Effector memory CD8-positive, alpha-beta T cell (primary cell): ENCODE measurements at regions not wholly inside any gene's neighbourhood (a gene's known extent, or its start where the extent isn't known, plus 50 kb on each side); places are given as distances from the start of the nearest gene placed in this dataset.

Experiments
- ATAC-seq: fragments of 150-1000 bp; cut with Tn5 transposase; replicated peaks from 2 replicates; pipeline ENCODE4 v1.10.0; 2021; ENCODE audit warnings: mild to moderate bottlenecking, moderate library complexity
- DNase-seq, 3 experiments: peaks; one replicate each; pipeline ENCODE4 v3.0.0; 2021
- H3K27ac Mint-ChIP-seq, 2 donors: one replicate each; pipeline ENCODE4 v1.8.0; 2022; ENCODE audit warnings: mild to moderate bottlenecking in 2 of 2, mixed read lengths in 2 of 2, moderate library complexity in 2 of 2
- H3K27me3 Mint-ChIP-seq, 2 donors: one replicate each; pipeline ENCODE4 v1.8.0; 2022; ENCODE audit warnings: mixed read lengths in 2 of 2
- H3K36me3 Mint-ChIP-seq: one replicate; pipeline ENCODE4 v1.8.0; 2022; ENCODE audit warnings: mild to moderate bottlenecking, moderate library complexity, mixed read lengths; ENCODE audit not compliant: insufficient read depth
- H3K4me1 Mint-ChIP-seq, 2 donors: one replicate each; pipeline ENCODE4 v1.8.0; 2022; ENCODE audit warnings: low read depth in 2 of 2, mixed read lengths in 2 of 2
- H3K4me3 Mint-ChIP-seq, 2 donors: one replicate each; pipeline ENCODE4 v1.8.0; 2022; ENCODE audit warnings: mild to moderate bottlenecking in 2 of 2, mixed read lengths in 2 of 2, moderate library complexity in 2 of 2
- H3K9me3 Mint-ChIP-seq, 2 donors: one replicate each; pipeline ENCODE4 v1.8.0; 2022; ENCODE audit warnings: mixed read lengths in 2 of 2

GRCh38 chr2:133652398-133652797 is 84.1 kb upstream of the NCKAP5 start:
- peaks cover 0 to 5% of the 10 kb centered on the region in 2 donors for H3K9me3 Mint-ChIP-seq
- ATAC-seq (no peak), DNase-seq (no peak)
- no peaks in the 10 kb centered on the region for H3K4me1 Mint-ChIP-seq
- H3K27ac Mint-ChIP-seq, result no peak overlapping the region
- H3K4me3 Mint-ChIP-seq, result no peak overlapping the region
- no peaks in the 10 kb centered on the region for H3K27me3 Mint-ChIP-seq
- H3K36me3 Mint-ChIP-seq, result no peaks in the 10 kb centered on the region

- DNase-seq (no peak), ATAC-seq (no peak)
- Mint-ChIP-seq H3K9me3 (peaks cover 0 to 4% of the 10 kb centered on the region in 2 donors), H3K4me1 (no peaks in the 10 kb centered on the region), H3K4me3 (no peak overlapping the region), H3K27me3 (no peaks in the 10 kb centered on the region), H3K36me3 (no peaks in the 10 kb centered on the region), H3K27ac (no peak overlapping the region)
These were observed 84.8 kb upstream of the NCKAP5 start for GRCh38 chr2:133653056-133653455.

- Mint-ChIP-seq H3K36me3 (no peaks in the 10 kb centered on the region), H3K9me3 (peaks cover 0 to 4% of the 10 kb centered on the region in 2 donors), H3K4me1 (no peaks in the 10 kb centered on the region), H3K27me3 (no peaks in the 10 kb centered on the region), H3K27ac (no peak overlapping the region), H3K4me3 (no peak overlapping the region)
- DNase-seq (no peak), ATAC-seq (no peak)
These were observed 86.7 kb upstream of the NCKAP5 start for GRCh38 chr2:133654949-133655348.

GRCh38 chr2:133655610-133656009 is 87.3 kb upstream of the NCKAP5 start:
- DNase-seq, result no peak
- Mint-ChIP-seq H3K27me3 (no peaks in the 10 kb centered on the region), H3K27ac (no peak overlapping the region), H3K4me1 (no peaks in the 10 kb centered on the region), H3K36me3 (no peaks in the 10 kb centered on the region), H3K4me3 (no peak overlapping the region), H3K9me3 (peaks cover 0 to 4% of the 10 kb centered on the region in 2 donors)
- no peak for ATAC-seq

GRCh38 chr2:133657591-133657990 is 89.3 kb upstream of the NCKAP5 start:
- H3K27me3 Mint-ChIP-seq, result no peaks in the 10 kb centered on the region
- H3K9me3 Mint-ChIP-seq, result peaks cover 0 to 2% of the 10 kb centered on the region in 2 donors
- no peaks in the 10 kb centered on the region for H3K4me1 Mint-ChIP-seq
- ATAC-seq (no peak), DNase-seq (no peak)
- no peak overlapping the region for H3K27ac Mint-ChIP-seq
- H3K36me3 Mint-ChIP-seq, result no peaks in the 10 kb centered on the region
- no peak overlapping the region for H3K4me3 Mint-ChIP-seq

- DNase-seq, result no peak
- ATAC-seq, result no peak
- Mint-ChIP-seq H3K27ac (no peak overlapping the region), H3K9me3 (no peaks in the 10 kb centered on the region), H3K27me3 (no peaks in the 10 kb centered on the region), H3K4me1 (no peaks in the 10 kb centered on the region), H3K36me3 (no peaks in the 10 kb centered on the region), H3K4me3 (no peak overlapping the region)
These were observed 90.0 kb upstream of the NCKAP5 start for GRCh38 chr2:133658020-133658903.

- no peaks in the 10 kb centered on the region for H3K36me3 Mint-ChIP-seq
- no peak overlapping the region for H3K27ac Mint-ChIP-seq
- no peak for ATAC-seq
- H3K4me3 Mint-ChIP-seq, result no peak overlapping the region
- DNase-seq, result no peak
- H3K4me1 Mint-ChIP-seq, result no peaks in the 10 kb centered on the region
- H3K27me3 Mint-ChIP-seq, result no peaks in the 10 kb centered on the region
- H3K9me3 Mint-ChIP-seq, result peaks cover 2 to 6% of the 10 kb centered on the region in 2 donors
These were observed 92.2 kb upstream of the NCKAP5 start for GRCh38 chr2:133660510-133660909.

- H3K4me3 Mint-ChIP-seq, result no peak overlapping the region
- ATAC-seq (no peak), DNase-seq (no peak)
- H3K36me3 Mint-ChIP-seq, result no peaks in the 10 kb centered on the region
- H3K9me3 Mint-ChIP-seq, result peaks cover 2 to 6% of the 10 kb centered on the region in 2 donors
- H3K27me3 Mint-ChIP-seq, result no peaks in the 10 kb centered on the region
- H3K4me1 Mint-ChIP-seq, result no peaks in the 10 kb centered on the region
- no peak overlapping the region for H3K27ac Mint-ChIP-seq
These were observed 93.1 kb upstream of the NCKAP5 start for GRCh38 chr2:133661392-133661791.

GRCh38 chr2:133666621-133667020 is 98.4 kb upstream of the NCKAP5 start:
- DNase-seq (no peak), ATAC-seq (no peak)
- Mint-ChIP-seq H3K36me3 (no peaks in the 10 kb centered on the region), H3K9me3 (peaks cover 7 to 14% of the 10 kb centered on the region in 2 donors), H3K4me3 (no peak overlapping the region), H3K4me1 (no peaks in the 10 kb centered on the region), H3K27me3 (no peaks in the 10 kb centered on the region), H3K27ac (no peak overlapping the region)

GRCh38 chr2:133667085-133667484 is 98.8 kb upstream of the NCKAP5 start:
- Mint-ChIP-seq H3K4me3 (no peak overlapping the region), H3K9me3 (peaks cover 7 to 14% of the 10 kb centered on the region in 2 donors), H3K36me3 (no peaks in the 10 kb centered on the region), H3K4me1 (no peaks in the 10 kb centered on the region), H3K27me3 (no peaks in the 10 kb centered on the region), H3K27ac (no peak overlapping the region)
- DNase-seq (no peak), ATAC-seq (no peak)

- H3K4me3 Mint-ChIP-seq, result no peak overlapping the region
- DNase-seq, result no peak
- no peaks in the 10 kb centered on the region for H3K27me3 Mint-ChIP-seq
- H3K4me1 Mint-ChIP-seq, result no peaks in the 10 kb centered on the region
- H3K9me3 Mint-ChIP-seq, result peaks cover 7 to 14% of the 10 kb centered on the region in 2 donors
- ATAC-seq, result no peak
- H3K36me3 Mint-ChIP-seq, result no peaks in the 10 kb centered on the region
- H3K27ac Mint-ChIP-seq, result no peak overlapping the region
These were observed 99.7 kb upstream of the NCKAP5 start for GRCh38 chr2:133667968-133668367.

- DNase-seq (no peak), ATAC-seq (no peak)
- H3K27ac Mint-ChIP-seq, result no peak overlapping the region
- no peak overlapping the region for H3K4me3 Mint-ChIP-seq
- H3K27me3 Mint-ChIP-seq, result no peaks in the 10 kb centered on the region
- H3K36me3 Mint-ChIP-seq, result no peaks in the 10 kb centered on the region
- H3K4me1 Mint-ChIP-seq, result no peaks in the 10 kb centered on the region
- peaks cover 7 to 12% of the 10 kb centered on the region in 2 donors for H3K9me3 Mint-ChIP-seq
These were observed 100.3 kb upstream of the NCKAP5 start for GRCh38 chr2:133668547-133668946.

GRCh38 chr2:133673305-133673905 is 105.1 kb upstream of the NCKAP5 start:
- H3K27ac Mint-ChIP-seq, result no peak overlapping the region
- ATAC-seq (no peak), DNase-seq (no peak)
- no peaks in the 10 kb centered on the region for H3K36me3 Mint-ChIP-seq
- no peaks in the 10 kb centered on the region for H3K4me1 Mint-ChIP-seq
- H3K27me3 Mint-ChIP-seq, result no peaks in the 10 kb centered on the region
- H3K9me3 Mint-ChIP-seq, result peaks cover 2 to 9% of the 10 kb centered on the region in 2 donors
- no peak overlapping the region for H3K4me3 Mint-ChIP-seq

- ATAC-seq (no peak), DNase-seq (no peak)
These were observed 105.8 kb upstream of the NCKAP5 start for GRCh38 chr2:133674066-133674432.

More at GRCh38 chr2:133674066-133674432, 105.8 kb upstream of the NCKAP5 start:
- H3K4me3 Mint-ChIP-seq, result no peak overlapping the region
- H3K36me3 Mint-ChIP-seq, result no peaks in the 10 kb centered on the region
- no peak overlapping the region for H3K27ac Mint-ChIP-seq
- no peaks in the 10 kb centered on the region for H3K4me1 Mint-ChIP-seq
- no peaks in the 10 kb centered on the region for H3K27me3 Mint-ChIP-seq
- peaks cover 4 to 6% of the 10 kb centered on the region in 2 donors for H3K9me3 Mint-ChIP-seq
